ENCODE measurements at regions not wholly inside any gene's neighbourhood (a gene's known extent, or its start where the extent isn't known, plus 50 kb on each side); places are given as distances from the start of the nearest gene placed in this dataset.

GRCh38 chr4:10982305-10982704, 297.7 kb upstream of the CLNK start:
- DNase-seq (ENCODE audit: low read depth), result no peak

- no peak for DNase-seq (ENCODE audit: low read depth)
These were observed 297.0 kb upstream of the CLNK start for GRCh38 chr4:10981576-10981975.

GRCh38 chr4:10981096-10981495, 296.5 kb upstream of the CLNK start:
- no peak for DNase-seq (ENCODE audit: low read depth)

GRCh38 chr4:10979032-10979431, 294.5 kb upstream of the CLNK start:
- DNase-seq (ENCODE audit: low read depth), result no peak

GRCh38 chr4:10977534-10977933, 293.0 kb upstream of the CLNK start:
- DNase-seq (ENCODE audit: low read depth), result no peak

- DNase-seq (ENCODE audit: low read depth), result no peak
These were observed 289.8 kb upstream of the CLNK start for GRCh38 chr4:10974371-10974770.

GRCh38 chr4:10973686-10974085, 289.1 kb upstream of the CLNK start:
- no peak for DNase-seq (ENCODE audit: low read depth)

- no peak for DNase-seq (ENCODE audit: low read depth)
These were observed 287.3 kb upstream of the CLNK start for GRCh38 chr4:10971800-10972401.

GRCh38 chr4:10965196-10965595, 280.6 kb upstream of the CLNK start:
- DNase-seq (ENCODE audit: low read depth), result peak; percentile 7

GRCh38 chr4:10963958-10964703, 279.6 kb upstream of the CLNK start:
- no peak for DNase-seq (ENCODE audit: low read depth)

GRCh38 chr4:10963241-10963640, 278.7 kb upstream of the CLNK start:
- DNase-seq (ENCODE audit: low read depth), result no peak

GRCh38 chr4:10962246-10962645, 277.7 kb upstream of the CLNK start:
- DNase-seq (ENCODE audit: low read depth), result no peak

- DNase-seq (ENCODE audit: low read depth), result no peak
These were observed 275.8 kb upstream of the CLNK start for GRCh38 chr4:10960389-10960788.

GRCh38 chr4:10959586-10959985, 275.0 kb upstream of the CLNK start:
- no peak for DNase-seq (ENCODE audit: low read depth)

GRCh38 chr4:10958226-10958856, 273.8 kb upstream of the CLNK start:
- DNase-seq (ENCODE audit: low read depth), result no peak

GRCh38 chr4:10951306-10951705, 266.7 kb upstream of the CLNK start:
- peak; percentile 4 for DNase-seq (ENCODE audit: low read depth)

- DNase-seq (ENCODE audit: low read depth), result no peak
These were observed 264.6 kb upstream of the CLNK start for GRCh38 chr4:10949039-10949733.

- DNase-seq (ENCODE audit: low read depth), result no peak
These were observed 263.3 kb upstream of the CLNK start for GRCh38 chr4:10947898-10948297.

- DNase-seq (ENCODE audit: low read depth), result no peak
These were observed 259.8 kb upstream of the CLNK start for GRCh38 chr4:10944321-10944720.

- DNase-seq (ENCODE audit: low read depth), result no peak
These were observed 257.6 kb upstream of the CLNK start for GRCh38 chr4:10942156-10942555.

- DNase-seq (ENCODE audit: low read depth), result no peak
These were observed 245.2 kb upstream of the CLNK start for GRCh38 chr4:10929818-10930217.

GRCh38 chr4:10925996-10926395, 241.4 kb upstream of the CLNK start:
- peak; percentile 42 for DNase-seq (ENCODE audit: low read depth)

- no peak for DNase-seq (ENCODE audit: low read depth)
These were observed 239.7 kb upstream of the CLNK start for GRCh38 chr4:10924274-10924673.

Measured in stromal cell of bone marrow (primary cell).